NT2/D1 (cell line): ENCODE measurements at regions not wholly inside any gene's neighbourhood (a gene's known extent, or its start where the extent isn't known, plus 50 kb on each side); places are given as distances from the start of the nearest gene placed in this dataset.

Experiments
- DNase-seq: peaks from one replicate; pipeline ENCODE4 v3.0.0-alpha.2; 2011; ENCODE audit warnings: low read depth, low spot score
- H3K27me3 ChIP-seq: 2 replicates; pipeline ENCODE4 v1.6.0; 2011; ENCODE audit warnings: mild to moderate bottlenecking; ENCODE audit not compliant: insufficient read length, insufficient read depth
- H3K36me3 ChIP-seq: 2 replicates; pipeline ENCODE4 v1.6.1; 2011; ENCODE audit warnings: mild to moderate bottlenecking, low read length, mixed read lengths; ENCODE audit not compliant: insufficient read depth, insufficient read length
- H3K4me1 ChIP-seq: 2 replicates; pipeline ENCODE4 v1.5.1; 2011; ENCODE audit not compliant: insufficient read depth, insufficient read length
- H3K4me3 ChIP-seq: 2 replicates; pipeline ENCODE4 v1.5.1; 2011; ENCODE audit warnings: low read depth; ENCODE audit not compliant: insufficient read length
- H3K9ac ChIP-seq: 2 replicates; pipeline ENCODE4 v1.6.0; 2011; ENCODE audit warnings: low read depth; ENCODE audit not compliant: insufficient read length
- H3K9me3 ChIP-seq: 2 replicates; pipeline ENCODE4 v1.5.1; 2011; ENCODE audit warnings: mild to moderate bottlenecking, low read length; ENCODE audit not compliant: insufficient read depth
- SUZ12 ChIP-seq: IDR thresholded peaks from 2 replicates; pipeline ENCODE4 v1.6.1; 2011; ENCODE audit not compliant: insufficient read length, insufficient read depth; ENCODE audit errors: extremely low read depth
- YY1 ChIP-seq: IDR thresholded peaks from 2 replicates; pipeline ENCODE4 v1.6.1; 2011; ENCODE audit not compliant: insufficient read length, insufficient read depth
- ZNF274 ChIP-seq: IDR thresholded peaks from 2 replicates; pipeline ENCODE4 v1.6.1; 2011; ENCODE audit warnings: mild to moderate bottlenecking, low read depth, low read length

DNA sequence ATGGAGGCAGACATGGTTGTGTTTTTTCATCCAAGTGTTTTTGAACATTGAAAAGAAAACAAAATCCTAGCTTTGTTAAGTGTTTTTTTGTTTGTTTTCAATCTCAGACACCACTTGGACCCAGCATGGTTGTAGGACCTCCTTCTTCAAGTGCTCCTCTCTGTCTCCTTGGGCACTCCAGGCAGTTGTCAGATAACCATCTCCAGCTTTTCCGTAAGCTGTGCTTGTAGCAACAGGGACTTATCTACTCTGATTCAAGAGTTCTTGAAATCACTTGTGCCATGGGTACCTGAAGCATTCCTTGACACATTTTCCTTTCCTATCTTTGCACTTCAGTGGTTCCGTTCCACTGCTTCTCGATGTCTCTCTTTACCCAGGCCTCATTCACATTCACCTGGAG is 334.9 kb upstream of the DDX53 start:
- Histone ChIP-seq H3K4me3 (no peak overlapping the region), H3K36me3 (no peaks in the 10 kb centered on the region), H3K27me3 (no peaks in the 10 kb centered on the region), H3K9ac (no peak overlapping the region), H3K4me1 (no peaks in the 10 kb centered on the region), H3K9me3 (no peaks in the 10 kb centered on the region)
- TF ChIP-seq YY1 = no peak
- DNase-seq = no peak

DNA sequence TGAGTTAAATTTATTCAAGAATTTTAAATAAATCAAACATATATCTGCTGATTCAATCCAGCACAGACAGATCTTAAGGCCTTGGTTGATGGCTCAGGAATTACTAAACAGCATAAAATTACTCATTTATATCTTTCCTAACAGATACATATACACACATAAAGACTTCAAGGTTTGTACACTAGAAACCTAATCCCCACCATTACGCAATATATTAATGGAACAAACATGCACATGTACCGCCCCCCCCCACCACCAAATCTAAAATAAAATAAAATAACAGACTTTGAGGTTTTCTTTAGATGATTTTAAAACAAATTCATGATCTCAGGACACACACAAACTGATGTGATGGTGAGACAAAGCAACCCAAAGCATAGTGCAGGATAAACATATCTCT is 333.9 kb upstream of the DDX53 start:
- H3K36me3 ChIP-seq = no peaks in the 10 kb centered on the region
- no peaks in the 10 kb centered on the region for H3K27me3 ChIP-seq
- no peak overlapping the region for H3K4me3 ChIP-seq
- H3K9me3 ChIP-seq = no peaks in the 10 kb centered on the region
- H3K9ac ChIP-seq = no peak overlapping the region
- H3K4me1 ChIP-seq = no peaks in the 10 kb centered on the region
- no peak for DNase-seq
- TF ChIP-seq ZNF274 = no peak
- no peak for TF ChIP-seq YY1
- no peak for TF ChIP-seq SUZ12

DNA sequence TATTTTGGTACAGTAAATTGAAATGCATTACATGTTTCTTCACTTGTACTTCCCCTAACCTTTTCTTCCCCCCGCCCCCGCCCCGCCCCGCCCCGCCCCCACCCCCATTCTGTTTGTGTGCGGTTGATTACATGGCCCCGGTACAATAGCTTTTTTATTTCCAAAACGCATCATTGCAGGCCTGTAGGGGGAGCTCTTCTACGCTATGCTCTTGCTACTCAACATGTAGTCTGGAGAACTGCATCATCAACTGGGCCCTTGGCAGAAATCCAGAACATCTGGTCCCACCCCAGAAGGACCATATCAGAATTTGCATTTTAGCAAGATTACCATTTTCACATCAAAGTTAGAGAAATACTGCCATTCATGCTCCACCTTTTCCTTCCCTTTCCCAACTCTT is 333.3 kb upstream of the DDX53 start:
- no peaks in the 10 kb centered on the region for H3K4me1 ChIP-seq
- no peak overlapping the region for H3K4me3 ChIP-seq
- no peak overlapping the region for H3K9ac ChIP-seq
- DNase-seq = peak; percentile 49
- H3K9me3 ChIP-seq = no peaks in the 10 kb centered on the region
- no peaks in the 10 kb centered on the region for H3K36me3 ChIP-seq
- H3K27me3 ChIP-seq = no peaks in the 10 kb centered on the region
- no peak for TF ChIP-seq SUZ12
- no peak for TF ChIP-seq ZNF274
- TF ChIP-seq YY1 = no peak

DNA sequence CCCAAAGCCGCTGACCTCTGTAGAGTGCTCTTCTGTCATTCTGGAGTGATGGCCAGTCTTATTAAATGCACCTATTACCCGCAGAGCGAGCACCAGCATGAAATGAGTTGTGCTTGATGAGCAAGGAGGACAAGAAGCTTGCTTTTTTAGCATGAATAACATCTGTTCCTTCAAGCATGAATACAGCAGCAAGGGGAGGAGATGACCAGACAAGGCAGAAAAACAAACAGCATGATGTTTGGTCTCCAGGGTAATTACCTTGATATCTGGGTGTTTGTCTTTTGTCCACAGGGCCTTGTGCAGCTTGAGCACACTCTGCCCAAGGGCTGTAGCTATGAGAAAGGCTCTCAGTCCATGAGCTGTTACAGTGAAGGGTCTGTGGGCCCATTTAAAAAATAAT is 324.8 kb upstream of the DDX53 start:
- Histone ChIP-seq H3K9ac (no peak overlapping the region), H3K9me3 (no peaks in the 10 kb centered on the region), H3K4me1 (no peaks in the 10 kb centered on the region), H3K4me3 (no peak overlapping the region), H3K36me3 (no peaks in the 10 kb centered on the region), H3K27me3 (no peaks in the 10 kb centered on the region)
- no peak for DNase-seq
- TF ChIP-seq YY1 (no peak), ZNF274 (no peak)

DNA sequence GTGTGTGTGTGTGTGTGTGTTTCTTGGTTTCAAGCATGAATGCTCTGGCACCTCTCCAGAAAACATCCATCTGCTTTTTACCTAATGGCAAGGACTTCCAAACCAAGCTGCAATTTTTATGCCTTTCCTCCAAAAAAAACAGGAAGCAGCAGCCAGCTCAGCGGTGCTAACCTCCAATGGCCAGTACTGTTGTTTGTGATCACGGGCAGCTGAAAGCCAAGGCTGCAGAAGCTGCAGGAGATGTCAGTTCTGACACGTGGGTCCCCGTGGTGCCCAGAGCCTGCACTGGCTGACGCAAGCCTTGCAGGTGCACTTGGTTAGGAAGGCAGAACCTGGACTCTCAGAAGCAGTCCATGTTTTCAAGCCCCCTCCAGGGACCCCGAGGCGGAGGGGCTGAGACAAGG is 313.6 kb upstream of the DDX53 start:
- Histone ChIP-seq H3K27me3 (no peaks in the 10 kb centered on the region), H3K4me3 (no peak overlapping the region), H3K9ac (no peak overlapping the region), H3K9me3 (no peaks in the 10 kb centered on the region), H3K36me3 (no peaks in the 10 kb centered on the region), H3K4me1 (no peaks in the 10 kb centered on the region)
- DNase-seq = no peak
- TF ChIP-seq SUZ12 (no peak), ZNF274 (no peak), YY1 (no peak)

DNA sequence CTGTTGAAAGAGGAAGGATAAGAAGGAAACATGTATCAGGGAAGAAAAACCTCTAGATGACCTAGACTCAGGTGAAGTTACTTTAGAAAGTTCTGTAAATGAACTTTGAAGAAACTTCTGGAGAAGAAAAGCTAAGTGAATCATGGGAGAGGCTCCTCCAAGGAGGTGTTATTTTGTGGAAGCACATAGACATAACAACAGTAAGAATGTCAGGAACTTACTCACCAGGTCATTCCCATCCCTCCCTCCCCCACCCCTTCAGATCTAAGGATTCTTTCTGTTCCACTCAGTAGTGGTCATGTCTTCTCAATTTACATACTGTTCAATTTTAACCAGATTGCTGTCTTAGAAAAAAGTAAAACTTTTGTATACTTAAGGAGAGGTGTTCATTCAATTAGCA is 310.5 kb upstream of the DDX53 start:
- Histone ChIP-seq H3K36me3 (no peaks in the 10 kb centered on the region), H3K9me3 (no peaks in the 10 kb centered on the region), H3K4me1 (no peaks in the 10 kb centered on the region), H3K9ac (no peak overlapping the region), H3K4me3 (no peak overlapping the region), H3K27me3 (no peaks in the 10 kb centered on the region)
- TF ChIP-seq YY1 = no peak
- no peak for TF ChIP-seq SUZ12
- TF ChIP-seq ZNF274 = no peak
- DNase-seq = peak; percentile 44

DNA sequence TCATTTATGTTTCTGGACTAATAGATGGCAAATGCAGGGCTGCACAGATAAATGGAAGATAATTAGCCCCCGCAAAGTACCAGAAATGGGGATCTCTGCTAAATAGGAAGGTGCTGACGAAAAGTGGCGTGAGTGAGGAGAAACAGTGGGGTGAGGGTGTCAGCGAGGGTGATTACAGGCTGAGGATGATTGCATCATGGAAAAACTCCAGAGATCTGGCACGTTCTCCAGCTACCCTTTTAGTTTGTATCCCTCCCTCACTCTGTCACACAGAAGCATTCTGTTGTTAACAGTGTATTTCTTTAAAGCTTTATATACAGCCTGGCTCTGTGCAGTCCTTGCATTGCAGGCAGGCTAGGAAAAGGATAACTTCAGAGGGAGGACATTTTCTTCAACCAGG is 309.6 kb upstream of the DDX53 start:
- no peak for TF ChIP-seq ZNF274
- H3K4me3 ChIP-seq = no peak overlapping the region
- H3K27me3 ChIP-seq = no peaks in the 10 kb centered on the region
- H3K9me3 ChIP-seq = no peaks in the 10 kb centered on the region
- no peaks in the 10 kb centered on the region for H3K36me3 ChIP-seq
- DNase-seq = no peak
- H3K4me1 ChIP-seq = no peaks in the 10 kb centered on the region
- H3K9ac ChIP-seq = no peak overlapping the region

DNA sequence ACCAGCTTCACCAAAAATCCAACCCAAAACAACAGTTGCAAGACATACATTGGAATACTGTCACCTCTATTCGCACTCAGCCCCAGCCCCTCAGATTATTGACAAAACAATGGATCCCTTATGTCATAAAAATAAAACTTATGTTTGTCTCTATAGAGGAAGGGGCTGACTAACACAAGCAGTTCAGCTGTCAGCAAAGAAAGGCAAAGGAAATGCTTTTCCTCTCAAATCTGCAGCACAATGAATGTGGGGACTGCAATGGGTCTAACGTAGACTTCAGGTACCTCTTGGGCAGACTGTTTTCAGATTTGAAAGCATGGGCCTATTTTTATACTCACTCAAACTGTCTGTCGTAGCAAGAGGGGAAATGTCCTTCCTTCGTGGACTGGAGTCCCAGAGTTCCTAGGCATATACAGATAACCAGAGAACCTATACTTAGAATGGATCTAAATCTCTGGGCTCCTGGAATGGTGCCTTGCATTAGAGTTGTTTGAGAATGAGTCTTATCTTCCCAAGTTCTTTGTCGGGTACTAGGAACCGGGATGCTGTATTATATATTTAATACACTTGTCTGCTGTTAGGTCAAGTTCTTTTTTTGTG is 307.7 kb upstream of the DDX53 start:
- Histone ChIP-seq H3K27me3 (no peaks in the 10 kb centered on the region), H3K4me1 (no peaks in the 10 kb centered on the region), H3K9ac (no peak overlapping the region), H3K36me3 (no peaks in the 10 kb centered on the region), H3K9me3 (no peaks in the 10 kb centered on the region), H3K4me3 (no peak overlapping the region)
- no peak for DNase-seq
- TF ChIP-seq SUZ12 = no peak
- TF ChIP-seq YY1 = no peak
- TF ChIP-seq ZNF274 = no peak
